ENCODE measurements at regions not wholly inside any gene's neighbourhood (a gene's known extent, or its start where the extent isn't known, plus 50 kb on each side); places are given as distances from the start of the nearest gene placed in this dataset.

DNA sequence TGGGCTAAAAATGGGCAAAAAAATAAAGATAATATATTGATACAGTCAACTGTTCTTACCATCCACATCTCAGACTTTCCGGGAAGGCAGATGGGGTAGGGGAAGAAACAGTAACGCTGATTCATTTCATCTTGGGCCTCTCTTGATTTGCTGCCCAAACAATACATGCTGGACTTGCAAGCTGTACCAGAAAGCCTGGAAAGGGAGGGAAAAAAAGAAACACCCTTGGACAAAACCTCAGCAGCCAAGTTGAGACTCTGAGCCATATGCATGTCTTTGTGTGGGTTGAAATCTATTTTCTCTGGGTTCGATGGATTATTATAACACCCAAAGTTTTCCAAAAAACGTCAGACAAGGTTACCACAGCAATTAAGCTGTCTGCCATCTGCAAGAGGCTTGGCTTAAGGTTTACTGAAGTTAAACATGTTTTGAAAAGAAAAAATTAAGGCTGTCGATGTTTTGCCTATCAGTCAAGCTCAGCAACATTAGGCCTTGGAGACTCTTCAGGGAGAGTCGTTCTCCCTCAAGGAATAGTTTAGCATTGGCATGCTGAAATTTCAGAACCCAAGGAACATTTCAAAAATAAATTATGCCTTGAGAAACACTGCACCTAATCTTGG lies 71.2 kb downstream of the PSMG1 start:
- TF ChIP-seq EZH2 (IDR thresholded peaks at IDR 0.05; ENCODE audit: insufficient read depth, poor library complexity, severe bottlenecking), result no peak
- TF ChIP-seq EZH2phosphoT487 (IDR thresholded peaks at IDR 0.05; ENCODE audit: insufficient read depth, low read depth), result no peak

Measured in GM23248 (cell line).